H9 (cell line): ENCODE measurements at regions not wholly inside any gene's neighbourhood (a gene's known extent, or its start where the extent isn't known, plus 50 kb on each side); places are given as distances from the start of the nearest gene placed in this dataset.

Experiments used
- DNase-seq: peaks from one replicate; pipeline ENCODE4 v3.0.0-alpha.2; 2017
- H2AFZ ChIP-seq: one replicate; pipeline ENCODE4 v1.6.1; 2013; ENCODE audit warnings: mild to moderate bottlenecking, low read length, control low read depth, moderate library complexity
- H2AK5ac ChIP-seq: 2 replicates; pipeline ENCODE4 v1.6.1; 2013; ENCODE audit warnings: low read length, control low read depth, mixed read lengths; ENCODE audit not compliant: insufficient read length
- H2BK120ac ChIP-seq: one replicate; pipeline ENCODE4 v1.6.1; 2013; ENCODE audit warnings: low read depth, mild to moderate bottlenecking, low read length, control low read depth, inconsistent platforms; ENCODE audit not compliant: poor library complexity, severe bottlenecking
- H2BK12ac ChIP-seq: 2 replicates; pipeline ENCODE4 v1.6.1; 2013; ENCODE audit warnings: low read length, control low read depth, mixed read lengths, low read depth; ENCODE audit not compliant: insufficient read length
- H2BK15ac ChIP-seq: 2 replicates; pipeline ENCODE4 v1.6.1; 2013; ENCODE audit warnings: low read depth, low read length, control low read depth
- H2BK20ac ChIP-seq: one replicate; pipeline ENCODE4 v1.6.1; 2013; ENCODE audit warnings: low read depth, mild to moderate bottlenecking, low read length, control low read depth, inconsistent platforms; ENCODE audit not compliant: poor library complexity, severe bottlenecking
- H2BK5ac ChIP-seq: 2 replicates; pipeline ENCODE4 v1.6.1; 2013; ENCODE audit warnings: low read length, control low read depth, mixed read lengths; ENCODE audit not compliant: insufficient read length
- H3K14ac ChIP-seq: 2 replicates; pipeline ENCODE4 v1.6.1; 2013; ENCODE audit warnings: low read length, control low read depth; ENCODE audit not compliant: insufficient read depth
- H3K18ac ChIP-seq: 2 replicates; pipeline ENCODE4 v1.6.1; 2013; ENCODE audit warnings: low read depth, mild to moderate bottlenecking, mixed read lengths, low read length, control low read depth; ENCODE audit not compliant: insufficient read length
- H3K23ac ChIP-seq: 2 replicates; pipeline ENCODE4 v1.6.1; 2013; ENCODE audit warnings: low read length, control low read depth, mixed read lengths, low read depth; ENCODE audit not compliant: insufficient read length
- H3K23me2 ChIP-seq: 2 replicates; pipeline ENCODE4 v1.6.1; 2013; ENCODE audit warnings: low read depth, mild to moderate bottlenecking, mixed read lengths, low read length, control low read depth; ENCODE audit not compliant: insufficient read length, poor library complexity, severe bottlenecking
- H3K27ac ChIP-seq: 2 replicates; pipeline ENCODE4 v1.5.1; 2013; ENCODE audit warnings: low read length, control low read depth, mixed read lengths, low read depth; ENCODE audit not compliant: insufficient read length
- H3K27me3 ChIP-seq: 2 replicates; pipeline ENCODE4 v1.6.1; 2013; ENCODE audit warnings: low read length, control low read depth, inconsistent platforms; ENCODE audit not compliant: insufficient read depth
- H3K4ac ChIP-seq: 2 replicates; pipeline ENCODE4 v1.6.1; 2013; ENCODE audit warnings: low read depth, mild to moderate bottlenecking, control low read depth, inconsistent platforms, low read length, moderate library complexity
- H3K4me1 ChIP-seq: 2 replicates; pipeline ENCODE4 v1.6.1; 2013; ENCODE audit warnings: low read length, control low read depth, inconsistent platforms; ENCODE audit not compliant: insufficient read depth
- H3K4me2 ChIP-seq: 2 replicates; pipeline ENCODE4 v1.6.1; 2013; ENCODE audit warnings: low read length, control low read depth, mixed read lengths; ENCODE audit not compliant: insufficient read length, insufficient read depth
- H3K56ac ChIP-seq: 2 replicates; pipeline ENCODE4 v1.6.1; 2013; ENCODE audit warnings: low read depth, mild to moderate bottlenecking, mixed read lengths, low read length, control low read depth; ENCODE audit not compliant: insufficient read length
- H3K79me1 ChIP-seq: 2 replicates; pipeline ENCODE4 v1.6.1; 2013; ENCODE audit warnings: low read depth, mild to moderate bottlenecking, moderate library complexity, low read length, control low read depth, inconsistent platforms; ENCODE audit not compliant: insufficient read depth, poor library complexity, severe bottlenecking
- H3K79me2 ChIP-seq: 2 replicates; pipeline ENCODE4 v1.6.1; 2013; ENCODE audit warnings: low read length, control low read depth, inconsistent platforms; ENCODE audit not compliant: insufficient read depth
- H3K9ac ChIP-seq: 2 replicates; pipeline ENCODE4 v1.6.1; 2013; ENCODE audit warnings: low read length, control low read depth, mixed read lengths; ENCODE audit not compliant: insufficient read length; ENCODE audit errors: extremely low read depth
- H3K9me3 ChIP-seq: one replicate; pipeline ENCODE4 v1.6.1; 2013; ENCODE audit warnings: low read depth, low read length, inconsistent platforms; ENCODE audit not compliant: control insufficient read depth
- H3T11ph ChIP-seq: one replicate; pipeline ENCODE4 v1.6.1; 2013; ENCODE audit warnings: mild to moderate bottlenecking, low read length, control low read depth, inconsistent platforms
- H4K20me1 ChIP-seq: one replicate; pipeline ENCODE4 v1.6.1; 2013; ENCODE audit not compliant: control insufficient read depth, insufficient read length, insufficient read depth
- H4K5ac ChIP-seq: 2 replicates; pipeline ENCODE4 v1.6.1; 2013; ENCODE audit warnings: low read depth, mild to moderate bottlenecking, mixed read lengths, low read length, control low read depth; ENCODE audit not compliant: insufficient read length
- H4K8ac ChIP-seq: replicated peaks from 2 replicates; pipeline ENCODE4 v1.6.1; 2013; ENCODE audit warnings: low read length, control low read depth, mixed read lengths, low read depth; ENCODE audit not compliant: insufficient read length
- H4K91ac ChIP-seq: 2 replicates; pipeline ENCODE4 v1.6.1; 2013; ENCODE audit warnings: low read depth, mild to moderate bottlenecking, moderate library complexity, mixed read lengths, low read length, control low read depth; ENCODE audit not compliant: insufficient read length
- H3K27ac Mint-ChIP-seq, 3 experiments: 2 replicates in 2 of 3; 3 replicates in 1 of 3; pipeline ENCODE4 v1.8.0; 2020 to 2021; ENCODE audit warnings: mixed read lengths in 3 of 3, mild to moderate bottlenecking in 1 of 3, moderate library complexity in 1 of 3
- H3K27me3 Mint-ChIP-seq: 2 replicates; pipeline ENCODE4 v1.8.0; 2021; ENCODE audit warnings: low read depth, mild to moderate bottlenecking, moderate library complexity, mixed read lengths
- H3K36me3 Mint-ChIP-seq, 3 experiments: 2 replicates in 2 of 3; 3 replicates in 1 of 3; pipeline ENCODE4 v1.8.0; 2020 to 2021; ENCODE audit warnings: low read depth in 3 of 3, mixed read lengths in 3 of 3; ENCODE audit not compliant: insufficient read depth in 1 of 3
- H3K4me1 Mint-ChIP-seq, 2 experiments: 2 replicates each; pipeline ENCODE4 v1.8.0; 2020; ENCODE audit warnings: mixed read lengths in 2 of 2
- H3K4me3 Mint-ChIP-seq, 2 experiments: 2 replicates in 1 of 2; 3 replicates in 1 of 2; pipeline ENCODE4 v1.8.0; 2020 to 2021; ENCODE audit warnings: mild to moderate bottlenecking in 2 of 2, mixed read lengths in 2 of 2, moderate library complexity in 1 of 2
- H3K9me3 Mint-ChIP-seq, 2 experiments: 2 replicates in 1 of 2; 3 replicates in 1 of 2; pipeline ENCODE4 v1.8.0; 2020; ENCODE audit warnings: mild to moderate bottlenecking in 2 of 2, mixed read lengths in 2 of 2, moderate library complexity in 1 of 2
- WGBS: extraction: QIAGEN DNeasy Blood & Tissue Kit; methylation state at CpG from one replicate; pipeline ENCODE4 v1.1.7; 2013; ENCODE audit warnings: missing lambda C conversion rate, low lambda C conversion rate, mixed read lengths; ENCODE audit not compliant: insufficient read length; ENCODE audit errors: extremely low coverage; 5-methylcytosine and 5-hydroxymethylcytosine counted together
- TF ChIP-seq, protein P1 (sequence below): fragments of 200-600 bp; sonication (generic); conservative IDR thresholded peaks from 3 replicates; pipeline ENCODE4 v1.8.0; 2021; ENCODE audit warnings: antibody characterized with exemption, mild to moderate bottlenecking

DNA sequence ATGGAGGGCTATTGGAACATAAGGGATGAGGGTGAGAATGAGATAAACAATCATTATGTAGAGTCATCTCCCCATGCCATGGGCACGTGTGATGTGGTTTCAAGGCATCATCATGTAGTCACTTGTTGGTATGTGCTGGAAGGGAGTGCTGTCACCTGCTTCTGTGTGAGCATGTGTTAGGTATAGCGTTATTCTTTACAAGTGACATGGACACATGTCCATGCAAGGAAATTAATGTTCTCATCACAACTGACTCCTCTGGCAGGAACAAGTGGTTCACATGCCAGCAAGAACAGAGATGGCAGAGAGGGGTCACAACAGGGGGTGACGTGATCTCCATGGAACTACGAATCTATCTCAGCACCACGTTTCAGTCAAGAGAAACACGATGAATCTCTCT, 815.8 kb downstream of the BCL11B start:
- Histone ChIP-seq H3K23me2 (no peaks in the 10 kb centered on the region), H3K4me2 (no peak overlapping the region), H3K18ac (no peak overlapping the region), H3K14ac (no peak overlapping the region), H3K56ac (no peak overlapping the region), H3K9ac (no peak overlapping the region), H3K9me3 (peaks cover 17% of the 10 kb centered on the region), H3K4me1 (peaks cover 6% of the 10 kb centered on the region; the same call in 1 of the 2 replicates), H4K8ac (no peak overlapping the region), H3K27me3 (no peaks in the 10 kb centered on the region), H3K79me2 (no peaks in the 10 kb centered on the region), H3K79me1 (no peaks in the 10 kb centered on the region), H2BK20ac (no peak overlapping the region), H3K23ac (no peak overlapping the region), H2AK5ac (no peak overlapping the region), H3K27ac (no peak overlapping the region), H2AFZ (no peak overlapping the region), H4K91ac (no peak overlapping the region), H3T11ph (no peak overlapping the region), H4K20me1 (no peaks in the 10 kb centered on the region), H2BK120ac (no peak overlapping the region), H2BK15ac (no peak overlapping the region), H4K5ac (no peak overlapping the region), H2BK5ac (no peak overlapping the region), H3K4ac (no peak overlapping the region), H2BK12ac (no peak overlapping the region)
- TF ChIP-seq, protein P1, sequence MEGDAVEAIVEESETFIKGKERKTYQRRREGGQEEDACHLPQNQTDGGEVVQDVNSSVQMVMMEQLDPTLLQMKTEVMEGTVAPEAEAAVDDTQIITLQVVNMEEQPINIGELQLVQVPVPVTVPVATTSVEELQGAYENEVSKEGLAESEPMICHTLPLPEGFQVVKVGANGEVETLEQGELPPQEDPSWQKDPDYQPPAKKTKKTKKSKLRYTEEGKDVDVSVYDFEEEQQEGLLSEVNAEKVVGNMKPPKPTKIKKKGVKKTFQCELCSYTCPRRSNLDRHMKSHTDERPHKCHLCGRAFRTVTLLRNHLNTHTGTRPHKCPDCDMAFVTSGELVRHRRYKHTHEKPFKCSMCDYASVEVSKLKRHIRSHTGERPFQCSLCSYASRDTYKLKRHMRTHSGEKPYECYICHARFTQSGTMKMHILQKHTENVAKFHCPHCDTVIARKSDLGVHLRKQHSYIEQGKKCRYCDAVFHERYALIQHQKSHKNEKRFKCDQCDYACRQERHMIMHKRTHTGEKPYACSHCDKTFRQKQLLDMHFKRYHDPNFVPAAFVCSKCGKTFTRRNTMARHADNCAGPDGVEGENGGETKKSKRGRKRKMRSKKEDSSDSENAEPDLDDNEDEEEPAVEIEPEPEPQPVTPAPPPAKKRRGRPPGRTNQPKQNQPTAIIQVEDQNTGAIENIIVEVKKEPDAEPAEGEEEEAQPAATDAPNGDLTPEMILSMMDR: no peak
- H3K4me3 Mint-ChIP-seq: no peak overlapping the region
- no CpG with 5 or more reads among the region's 6 CpGs for WGBS
- no peak for DNase-seq
- peaks cover 22 to 24% of the 10 kb centered on the region in 2 experiments for H3K4me1 Mint-ChIP-seq
- peaks cover 3% of the 10 kb centered on the region for H3K27me3 Mint-ChIP-seq
- H3K27ac Mint-ChIP-seq: no peak overlapping the region
- H3K36me3 Mint-ChIP-seq: peaks cover 0 to 4% (median 2%) of the 10 kb centered on the region in 3 experiments; a peak in 3 of 7 replicates
- peaks cover 0 to 9% of the 10 kb centered on the region in 2 experiments; a peak in 2 of 5 replicates for H3K9me3 Mint-ChIP-seq
